ENCODE measurements at regions not wholly inside any gene's neighbourhood (a gene's known extent, or its start where the extent isn't known, plus 50 kb on each side); places are given as distances from the start of the nearest gene placed in this dataset.

GRCh38 chr11:26186389-26186788, 145.5 kb upstream of the ANO3 start:
- no peak for DNase-seq (ENCODE audit: low read depth)

DNA sequence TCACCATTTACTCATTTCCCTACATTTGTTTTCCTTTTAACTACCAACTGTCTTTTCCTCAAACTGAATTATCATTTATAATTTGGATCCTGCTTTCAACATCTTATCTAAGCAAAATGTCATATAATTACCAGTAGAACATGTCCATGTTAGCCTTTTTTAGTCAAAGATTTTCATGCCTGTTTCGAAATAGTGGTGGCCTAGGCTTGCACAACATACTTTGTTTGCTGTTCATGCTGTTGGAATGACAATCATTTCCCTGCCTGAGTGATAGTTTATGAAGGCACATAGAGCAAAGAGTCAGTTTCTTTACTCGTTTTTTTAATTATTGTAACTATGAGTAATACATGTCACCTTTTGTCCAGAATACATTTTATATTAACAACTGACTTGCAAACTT, 144.3 kb upstream of the ANO3 start:
- no peak for DNase-seq (ENCODE audit: low read depth)

- DNase-seq (ENCODE audit: low read depth): no peak
Observed at GRCh38 chr11:26188554-26188953, 143.4 kb upstream of the ANO3 start.

- no peak for DNase-seq (ENCODE audit: low read depth)
Observed at GRCh38 chr11:26191193-26191592, 140.7 kb upstream of the ANO3 start.

DNA sequence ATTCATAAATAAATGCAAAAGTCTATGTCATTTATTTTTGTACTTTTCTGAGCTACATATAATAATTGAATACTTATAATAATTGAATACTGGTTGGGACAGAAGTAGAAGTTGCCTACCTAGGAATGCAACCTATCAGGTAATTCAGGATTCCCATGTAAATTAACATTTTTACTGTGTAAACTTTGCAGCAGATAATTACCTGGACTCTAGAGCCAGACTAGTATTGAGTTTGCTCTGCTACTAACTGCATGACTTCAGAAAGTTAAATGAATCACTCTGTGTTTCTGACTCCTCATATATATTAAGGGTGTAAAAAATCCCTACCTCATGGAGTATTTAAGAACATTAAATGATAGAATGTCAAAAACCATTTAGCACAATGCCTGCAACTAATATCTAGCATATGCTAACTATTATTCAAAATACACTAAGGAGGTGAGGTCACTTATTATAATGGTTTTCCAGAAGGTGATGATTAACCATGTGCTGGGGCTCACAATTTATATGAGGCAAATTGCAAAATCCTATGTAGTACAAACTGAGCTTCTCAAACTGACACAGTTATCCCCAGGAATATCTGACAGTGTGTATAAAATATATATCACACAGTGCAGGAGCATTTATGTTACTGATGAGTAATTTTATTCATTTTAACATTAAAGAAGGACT, 138.1 kb upstream of the ANO3 start:
- no peak for DNase-seq (ENCODE audit: low read depth)

GRCh38 chr11:26194881-26195280, 137.0 kb upstream of the ANO3 start:
- DNase-seq (ENCODE audit: low read depth): no peak

DNA sequence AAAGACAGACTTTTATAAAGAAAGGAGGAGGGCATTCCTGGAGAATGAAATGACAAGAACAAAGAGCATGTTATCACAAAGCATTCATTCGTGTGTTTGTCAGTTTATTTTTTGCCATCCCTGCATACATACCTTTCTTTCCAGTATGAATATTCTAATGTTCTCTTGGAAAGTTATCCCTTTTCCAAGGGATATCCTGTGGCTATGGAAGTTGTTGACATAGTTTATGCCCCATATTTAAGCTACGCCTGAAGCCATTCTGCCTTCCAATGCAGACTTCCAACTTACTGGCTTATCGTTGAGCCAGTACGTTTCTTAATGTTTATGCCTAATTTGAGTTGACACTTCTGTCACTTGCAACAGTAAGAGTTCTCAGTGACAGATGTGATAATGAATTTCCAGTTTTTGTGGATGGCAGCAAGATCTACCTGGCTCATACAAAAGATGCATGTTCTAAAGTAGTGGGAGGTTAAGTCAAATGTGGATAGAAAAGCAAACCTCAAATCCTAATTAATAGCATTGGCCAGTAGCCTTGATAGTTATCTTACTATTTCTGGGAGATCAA, 133.3 kb upstream of the ANO3 start:
- no peak for DNase-seq (ENCODE audit: low read depth)

- no peak for DNase-seq (ENCODE audit: low read depth)
Observed at GRCh38 chr11:26199331-26200095, 132.4 kb upstream of the ANO3 start.

DNA sequence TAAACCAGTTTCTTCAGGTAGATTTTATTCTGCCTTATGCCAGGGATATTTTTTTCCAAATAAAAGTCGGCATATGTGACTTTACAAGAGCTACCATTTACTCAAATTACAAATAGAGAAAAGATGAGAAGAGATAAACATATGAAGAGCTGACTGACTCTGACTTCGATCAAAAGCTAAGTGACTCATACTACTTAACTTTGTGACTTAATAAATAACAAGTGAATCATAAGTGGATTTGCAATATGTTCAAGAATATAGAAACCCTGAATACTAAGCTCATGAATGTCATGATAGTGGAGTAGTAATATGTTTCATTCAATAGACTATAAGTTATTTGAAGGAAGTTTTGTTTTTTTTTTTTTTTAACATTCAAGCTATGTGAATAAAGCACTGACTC, 130.5 kb upstream of the ANO3 start:
- no peak for DNase-seq (ENCODE audit: low read depth)

DNA sequence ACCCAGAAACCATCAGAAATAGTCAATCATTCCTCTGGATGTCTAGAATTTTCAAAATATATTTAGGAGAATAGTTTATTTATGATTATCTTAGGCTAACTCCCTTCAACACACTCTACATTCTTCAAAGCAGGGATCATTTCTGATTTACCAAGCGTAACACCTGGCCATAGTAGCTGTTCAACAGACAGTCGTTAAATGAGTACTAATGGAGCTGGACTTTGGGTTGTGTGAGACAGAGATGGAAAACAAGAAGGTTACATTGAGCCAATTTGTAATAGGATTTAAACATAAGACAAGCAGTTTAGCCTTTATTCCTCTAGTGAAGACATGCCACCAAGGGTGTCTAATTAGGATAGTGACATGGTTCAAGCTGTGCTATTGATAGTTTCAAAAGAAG, 129.2 kb upstream of the ANO3 start:
- no peak for DNase-seq (ENCODE audit: low read depth)

- no peak for DNase-seq (ENCODE audit: low read depth)
Observed at GRCh38 chr11:26204101-26204500, 127.8 kb upstream of the ANO3 start.

- DNase-seq (ENCODE audit: low read depth): no peak
Observed at GRCh38 chr11:26204839-26205238, 127.1 kb upstream of the ANO3 start.

DNA sequence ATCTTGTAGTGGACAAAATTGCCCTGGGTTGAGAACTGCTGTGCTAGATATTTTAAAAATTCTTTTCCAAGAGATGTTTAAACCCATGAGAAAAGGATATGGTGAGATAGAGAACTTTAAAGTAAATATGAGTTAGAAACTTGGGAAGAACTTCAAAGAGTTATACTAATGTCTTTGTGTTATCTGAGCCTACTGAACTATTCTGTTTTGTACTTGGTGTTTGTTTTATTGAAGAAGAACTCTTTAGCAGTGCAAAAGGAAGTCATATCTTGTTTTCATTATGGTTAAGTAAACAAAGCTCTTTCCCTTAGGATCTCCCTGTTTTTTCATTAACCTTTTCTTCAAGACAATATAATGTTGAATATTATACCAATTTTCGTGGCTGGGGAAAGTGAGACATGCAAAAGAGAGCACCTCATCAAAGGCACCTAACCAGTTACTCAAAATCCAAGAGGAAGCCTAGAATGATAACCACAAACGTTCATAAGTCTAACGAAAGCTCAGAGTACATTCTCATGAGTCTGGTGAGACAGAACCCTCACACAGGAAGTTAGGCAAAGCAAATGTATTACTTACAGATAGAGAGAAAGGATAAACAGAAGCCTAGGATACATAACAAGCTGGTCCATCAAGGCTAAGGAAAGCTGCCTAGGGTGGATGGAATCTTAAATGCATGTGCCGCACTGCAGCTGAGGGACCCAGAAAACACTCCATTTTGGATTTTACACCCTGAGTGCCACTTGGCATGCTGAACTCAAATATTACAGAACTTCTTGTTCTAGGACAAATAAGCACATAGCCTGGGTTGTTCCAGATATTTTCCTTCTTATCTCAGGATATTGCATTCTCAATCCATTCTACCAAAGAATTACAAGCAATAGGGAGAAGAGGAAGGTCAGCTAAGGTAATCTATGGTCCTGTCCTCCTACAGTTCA, 112.5 kb upstream of the ANO3 start:
- no peak for DNase-seq (ENCODE audit: low read depth)

DNA sequence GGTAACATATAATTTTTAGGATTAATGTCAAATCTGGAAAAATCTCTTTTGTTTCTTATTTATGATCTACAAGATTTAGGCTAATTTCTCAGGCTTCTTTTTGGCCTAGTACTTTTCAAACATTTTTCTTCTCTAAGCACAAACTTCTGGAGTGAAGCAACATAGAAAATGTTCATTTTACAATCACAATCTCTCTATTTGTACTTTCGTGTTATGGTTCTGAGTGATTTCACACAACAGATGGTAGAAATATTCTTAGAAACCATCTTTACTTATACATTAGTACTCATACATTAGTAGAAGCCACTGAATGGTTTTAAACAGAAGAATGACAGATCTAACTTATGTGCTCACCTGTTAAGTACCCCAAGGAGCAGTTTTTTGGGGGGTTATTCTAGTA, 106.3 kb upstream of the ANO3 start:
- DNase-seq (ENCODE audit: low read depth): no peak

- DNase-seq (ENCODE audit: low read depth): no peak
Observed at GRCh38 chr11:26227301-26227746, 104.6 kb upstream of the ANO3 start.

DNA sequence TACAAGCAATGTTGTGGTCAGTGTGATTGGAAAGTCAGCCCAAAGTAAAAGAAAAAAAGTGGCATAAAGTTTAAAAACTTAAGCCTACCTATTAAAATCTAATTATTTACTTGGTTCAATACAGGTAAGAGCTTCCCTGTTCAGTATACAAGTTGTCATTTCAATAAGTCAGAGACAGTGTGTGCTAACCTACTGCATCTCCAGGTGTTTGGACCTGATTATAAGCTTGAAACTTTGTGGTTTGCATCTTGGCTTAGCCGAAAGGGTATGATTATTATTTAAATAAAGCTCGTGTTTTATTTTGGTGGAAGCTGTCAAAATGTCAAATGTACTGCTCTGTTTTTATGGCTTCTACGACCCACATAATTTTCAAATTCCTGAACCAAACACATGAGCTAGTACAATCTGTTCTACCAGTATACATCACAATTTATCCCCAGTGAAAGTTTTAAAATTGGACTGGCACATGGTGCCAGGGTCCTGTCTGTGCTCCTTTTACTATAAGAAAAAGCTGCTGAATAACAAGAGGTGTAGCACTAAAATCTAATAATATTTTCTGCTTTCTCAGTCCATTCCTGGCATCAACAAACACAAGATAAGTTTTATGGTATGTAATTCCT, 103.9 kb upstream of the ANO3 start:
- no peak for DNase-seq (ENCODE audit: low read depth)

- DNase-seq (ENCODE audit: low read depth): no peak
Observed at GRCh38 chr11:26228778-26229177, 103.2 kb upstream of the ANO3 start.

DNA sequence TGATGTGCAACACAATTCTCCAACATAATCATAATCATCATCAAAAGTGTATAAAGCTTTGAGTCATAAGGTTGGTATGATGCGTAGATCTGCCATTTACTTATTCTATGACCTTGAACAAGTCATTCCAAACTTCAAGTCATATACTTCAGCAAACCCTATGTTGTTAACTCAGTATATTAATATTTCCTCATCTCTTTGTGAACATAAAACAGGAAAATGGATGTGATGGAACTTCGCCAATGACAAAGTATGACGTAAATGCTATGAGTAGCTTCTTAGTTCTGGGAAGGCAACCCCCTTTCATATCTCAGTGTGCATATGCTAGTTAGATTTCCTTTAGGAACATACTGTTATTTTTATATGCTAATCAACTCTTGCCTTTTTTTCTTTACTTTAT, 102.7 kb upstream of the ANO3 start:
- no peak for DNase-seq (ENCODE audit: low read depth)

- no peak for DNase-seq (ENCODE audit: low read depth)
Observed at GRCh38 chr11:26229981-26230380, 101.9 kb upstream of the ANO3 start.

- no peak for DNase-seq (ENCODE audit: low read depth)
Observed at GRCh38 chr11:26231252-26231661, 100.7 kb upstream of the ANO3 start.

DNA sequence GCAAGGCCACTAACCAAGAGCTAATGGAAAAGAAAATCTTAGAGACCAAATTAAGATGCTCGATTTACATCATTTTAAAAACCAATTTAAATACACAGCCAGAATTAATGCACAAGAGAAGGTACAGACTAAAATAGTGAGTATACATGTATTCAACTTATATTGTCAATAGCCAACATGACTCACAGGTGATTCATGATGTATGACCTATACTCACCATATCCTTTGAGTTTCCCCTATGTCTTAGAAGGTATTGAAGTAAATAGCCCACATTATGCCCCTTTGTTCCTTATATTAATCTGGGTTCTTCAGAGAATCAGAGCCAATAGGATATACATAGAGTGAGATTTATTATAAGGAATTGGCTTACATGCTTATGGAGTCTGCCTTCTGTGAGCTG, 97.5 kb upstream of the ANO3 start:
- DNase-seq (ENCODE audit: low read depth): no peak

- DNase-seq (ENCODE audit: low read depth): no peak
Observed at GRCh38 chr11:26243426-26243825, 88.5 kb upstream of the ANO3 start.

All from T follicular helper cell (primary cell).